ENCODE measurements at regions not wholly inside any gene's neighbourhood (a gene's known extent, or its start where the extent isn't known, plus 50 kb on each side); places are given as distances from the start of the nearest gene placed in this dataset.

GRCh38 chr16:79815049-79815448 lies 214.5 kb upstream of the MAF start:
- TF ChIP-seq TARDBP (IDR thresholded peaks at IDR 0.05) = no peak
- TF ChIP-seq FOXK2 (IDR thresholded peaks at IDR 0.05) = no peak
- no peak for TF ChIP-seq FOXM1 (IDR thresholded peaks at IDR 0.05; ENCODE audit: borderline replicate concordance)
- no peak for TF ChIP-seq HDGF (IDR thresholded peaks at IDR 0.05; ENCODE audit: borderline replicate concordance)
- no peak for TF ChIP-seq BHLHE40 (IDR thresholded peaks at IDR 0.05; ENCODE audit: borderline replicate concordance)
- no peak for TF ChIP-seq ZNF384 (IDR thresholded peaks at IDR 0.05)
